Activated T-cell treated with anti-CD3 and anti-CD28 coated beads, Interleukin-2, amount 50 U/mL, for 1 hour (primary cell): ENCODE measurements at regions not wholly inside any gene's neighbourhood (a gene's known extent, or its start where the extent isn't known, plus 50 kb on each side); places are given as distances from the start of the nearest gene placed in this dataset.
A peak's percentile ranks its signal among the peaks of the same experiment; 100 is the strongest.

Experiments used
- DNase-seq: peaks from one replicate; pipeline ENCODE4 v3.0.0-alpha.2; 2020

GRCh38 chr2:198324071-198324470 is 519.7 kb downstream of the PLCL1 start:
- DNase-seq, result no peak

GRCh38 chr2:198322275-198322674 is 517.9 kb downstream of the PLCL1 start:
- no peak for DNase-seq

- no peak for DNase-seq
Observed at GRCh38 chr2:198321522-198322088, 517.2 kb downstream of the PLCL1 start.

GRCh38 chr2:198316852-198317396 is 512.5 kb downstream of the PLCL1 start:
- no peak for DNase-seq

- DNase-seq, result no peak
Observed at GRCh38 chr2:198315791-198316630, 511.6 kb downstream of the PLCL1 start.

GRCh38 chr2:198314559-198315153 is 510.3 kb downstream of the PLCL1 start:
- no peak for DNase-seq

- no peak for DNase-seq
Observed at GRCh38 chr2:198312596-198313483, 508.4 kb downstream of the PLCL1 start.

- DNase-seq, result no peak
Observed at GRCh38 chr2:198311020-198311419, 506.6 kb downstream of the PLCL1 start.

- DNase-seq, result peak; percentile 26
Observed at GRCh38 chr2:198309673-198310280, 505.4 kb downstream of the PLCL1 start.

GRCh38 chr2:198309081-198309480 is 504.7 kb downstream of the PLCL1 start:
- DNase-seq, result no peak

GRCh38 chr2:198308368-198308767 is 504.0 kb downstream of the PLCL1 start:
- no peak for DNase-seq

GRCh38 chr2:198307093-198307492 is 502.7 kb downstream of the PLCL1 start:
- no peak for DNase-seq

GRCh38 chr2:198304859-198305258 is 500.5 kb downstream of the PLCL1 start:
- no peak for DNase-seq

GRCh38 chr2:198297350-198297749 is 493.0 kb downstream of the PLCL1 start:
- no peak for DNase-seq

GRCh38 chr2:198296665-198297308 is 492.4 kb downstream of the PLCL1 start:
- DNase-seq, result peak; percentile 43

- no peak for DNase-seq
Observed at GRCh38 chr2:198293281-198293680, 488.9 kb downstream of the PLCL1 start.

GRCh38 chr2:198289811-198290210 is 485.4 kb downstream of the PLCL1 start:
- no peak for DNase-seq

GRCh38 chr2:198287706-198288105 is 483.3 kb downstream of the PLCL1 start:
- DNase-seq, result no peak

- DNase-seq, result no peak
Observed at GRCh38 chr2:198285216-198285615, 480.8 kb downstream of the PLCL1 start.

- no peak for DNase-seq
Observed at GRCh38 chr2:198283146-198283545, 478.8 kb downstream of the PLCL1 start.

GRCh38 chr2:198282061-198282460 is 477.7 kb downstream of the PLCL1 start:
- no peak for DNase-seq

- DNase-seq, result no peak
Observed at GRCh38 chr2:198280145-198280544, 475.8 kb downstream of the PLCL1 start.
